22Rv1 (cell line): ENCODE measurements at regions not wholly inside any gene's neighbourhood (a gene's known extent, or its start where the extent isn't known, plus 50 kb on each side); places are given as distances from the start of the nearest gene placed in this dataset.

ENCODE experiments used
- H3K27ac ChIP-seq: fragments of 450-650 bp; 2 replicates; pipeline ENCODE4 v1.5.1; 2017
- CTCF ChIP-seq: fragments of 450-650 bp; IDR thresholded peaks from 2 replicates; pipeline ENCODE4 v1.5.1; 2017; ENCODE audit warnings: mild to moderate bottlenecking
- ZFX ChIP-seq: fragments of 450-650 bp; IDR thresholded peaks from 2 replicates; pipeline ENCODE4 v1.6.1; 2017; ENCODE audit warnings: antibody characterized with exemption, borderline replicate concordance

GRCh38 chr2:120666433-120666832, 69.2 kb upstream of the GLI2 start:
- H3K27ac ChIP-seq = no peak overlapping the region

GRCh38 chr2:120667981-120668380, 67.7 kb upstream of the GLI2 start:
- TF ChIP-seq ZFX = no peak
- TF ChIP-seq CTCF = no peak
- H3K27ac ChIP-seq = no peak overlapping the region

More at GRCh38 chr2:120666433-120666832, 69.2 kb upstream of the GLI2 start:
- TF ChIP-seq CTCF = no peak
- no peak for TF ChIP-seq ZFX

- no peak overlapping the region for H3K27ac ChIP-seq
- TF ChIP-seq CTCF (no peak), ZFX (no peak)
These were observed 66.3 kb upstream of the GLI2 start for GRCh38 chr2:120669121-120669952.

- no peak overlapping the region for H3K27ac ChIP-seq
These were observed 65.7 kb upstream of the GLI2 start for GRCh38 chr2:120669971-120670370.

GRCh38 chr2:120670371-120670770, 65.3 kb upstream of the GLI2 start:
- TF ChIP-seq ZFX (no peak), CTCF (no peak)
- H3K27ac ChIP-seq = no peak overlapping the region

More at GRCh38 chr2:120669971-120670370, 65.7 kb upstream of the GLI2 start:
- TF ChIP-seq CTCF = no peak
- TF ChIP-seq ZFX = no peak

- H3K27ac ChIP-seq = no peak overlapping the region
- TF ChIP-seq CTCF = no peak
- no peak for TF ChIP-seq ZFX
These were observed 64.7 kb upstream of the GLI2 start for GRCh38 chr2:120670771-120671480.
